ENCODE measurements at regions not wholly inside any gene's neighbourhood (a gene's known extent, or its start where the extent isn't known, plus 50 kb on each side); places are given as distances from the start of the nearest gene placed in this dataset.

DNA sequence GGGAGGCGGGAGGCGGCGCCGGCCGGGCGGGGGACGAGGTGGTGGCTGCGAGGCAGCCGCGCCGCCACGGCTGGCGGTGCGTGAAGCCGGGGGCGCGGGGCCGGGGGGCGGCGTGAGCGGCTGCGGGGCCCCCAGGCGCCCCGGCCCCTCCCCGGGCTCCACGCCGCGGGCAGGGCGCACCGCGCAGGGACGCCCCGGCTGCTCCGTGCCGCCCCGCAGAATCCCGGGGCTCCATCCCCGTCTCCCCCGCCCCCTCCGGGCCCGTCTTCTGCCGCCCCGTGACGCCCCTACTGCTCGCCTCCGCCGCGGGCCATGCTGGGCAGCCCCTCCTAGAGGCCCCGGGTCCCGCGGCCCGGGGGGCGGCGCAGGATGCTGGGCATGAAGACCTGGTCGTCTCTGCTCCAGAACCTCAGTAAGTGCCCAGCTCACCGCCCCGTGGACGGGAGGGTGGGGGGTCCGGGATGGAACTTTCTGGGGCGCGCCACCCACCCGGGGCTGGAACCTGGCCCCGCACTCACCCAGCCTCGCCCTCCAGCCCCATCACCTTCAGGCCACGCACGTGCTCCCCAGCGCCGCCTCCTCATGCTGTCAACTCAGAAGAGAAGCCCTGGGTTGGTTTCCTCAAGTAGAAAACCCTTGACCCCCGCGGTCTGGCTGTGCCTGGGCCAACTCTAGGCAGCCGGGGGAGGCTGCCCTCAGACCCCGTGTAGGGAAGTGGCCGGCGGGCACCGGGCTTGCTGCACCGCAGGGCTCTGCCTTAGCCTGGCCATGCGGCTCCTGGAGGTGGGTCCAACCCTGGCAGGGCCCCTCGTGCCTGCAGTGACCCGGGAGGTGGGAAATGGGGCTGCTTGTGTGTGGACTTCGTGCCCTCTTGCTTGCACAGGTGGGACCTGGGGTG, 150.2 kb upstream of the GSE1 start:
- TF ChIP-seq, protein P1, sequence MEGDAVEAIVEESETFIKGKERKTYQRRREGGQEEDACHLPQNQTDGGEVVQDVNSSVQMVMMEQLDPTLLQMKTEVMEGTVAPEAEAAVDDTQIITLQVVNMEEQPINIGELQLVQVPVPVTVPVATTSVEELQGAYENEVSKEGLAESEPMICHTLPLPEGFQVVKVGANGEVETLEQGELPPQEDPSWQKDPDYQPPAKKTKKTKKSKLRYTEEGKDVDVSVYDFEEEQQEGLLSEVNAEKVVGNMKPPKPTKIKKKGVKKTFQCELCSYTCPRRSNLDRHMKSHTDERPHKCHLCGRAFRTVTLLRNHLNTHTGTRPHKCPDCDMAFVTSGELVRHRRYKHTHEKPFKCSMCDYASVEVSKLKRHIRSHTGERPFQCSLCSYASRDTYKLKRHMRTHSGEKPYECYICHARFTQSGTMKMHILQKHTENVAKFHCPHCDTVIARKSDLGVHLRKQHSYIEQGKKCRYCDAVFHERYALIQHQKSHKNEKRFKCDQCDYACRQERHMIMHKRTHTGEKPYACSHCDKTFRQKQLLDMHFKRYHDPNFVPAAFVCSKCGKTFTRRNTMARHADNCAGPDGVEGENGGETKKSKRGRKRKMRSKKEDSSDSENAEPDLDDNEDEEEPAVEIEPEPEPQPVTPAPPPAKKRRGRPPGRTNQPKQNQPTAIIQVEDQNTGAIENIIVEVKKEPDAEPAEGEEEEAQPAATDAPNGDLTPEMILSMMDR (IDR thresholded peaks at IDR 0.05) = no peak
- no peak for TF ChIP-seq POLR2A (IDR thresholded peaks at IDR 0.05)

All from uterus (tissue), 2 donors.